PC-9 (cell line): ENCODE measurements at regions not wholly inside any gene's neighbourhood (a gene's known extent, or its start where the extent isn't known, plus 50 kb on each side); places are given as distances from the start of the nearest gene placed in this dataset.

Experiments
- BruUV-seq: library from RNA; stranded (reverse); fragments of 400-500 nt; replicated peaks from 2 replicates; lab custom pipeline; 2021; lab: Mats Ljungman, UMichigan
- CTCF ChIA-PET: fragments of 300-600 bp; sonication (Branson Sonifier 250); formaldehyde crosslinking; loops from one replicate; lab custom pipeline; 2022; ENCODE audit warnings: antibody characterized with exemption; lab: Charles Lee
- POLR2A ChIA-PET: fragments of 300-600 bp; sonication (Branson Sonifier 250); formaldehyde crosslinking; loops from one replicate; lab custom pipeline; 2022; ENCODE audit warnings: antibody characterized with exemption; ENCODE audit not compliant: unreplicated experiment; lab: Charles Lee
- DNase-seq, 2 experiments: peaks; one replicate each; pipeline versions ENCODE4 v3.0.0 to v3.0.0-alpha.2; 2015 to 2022; ENCODE audit warnings: mixed read lengths in 1 of 2
- H2AFZ ChIP-seq: fragments of 200-600 bp; sonication (generic); 2 replicates; pipeline ENCODE4 v1.8.1; 2017; ENCODE audit warnings: antibody characterized with exemption
- H3F3A ChIP-seq: fragments of 200-600 bp; sonication (generic); 2 replicates; pipeline ENCODE4 v1.8.1; 2017; ENCODE audit warnings: antibody characterized with exemption, mild to moderate bottlenecking, low read depth; ENCODE audit not compliant: insufficient read depth
- H3K27ac ChIP-seq: fragments of 200-600 bp; sonication (generic); 2 replicates; pipeline ENCODE4 v1.6.1; 2016; ENCODE audit warnings: mixed run types
- H3K27me3 ChIP-seq: fragments of 200-600 bp; sonication (generic); 2 replicates; pipeline ENCODE4 v1.6.1; 2016; ENCODE audit warnings: low read depth, mixed run types; ENCODE audit not compliant: insufficient read depth
- H3K36me3 ChIP-seq: fragments of 200-600 bp; sonication (generic); 2 replicates; pipeline ENCODE4 v1.6.1; 2016; ENCODE audit warnings: low read depth, mixed run types
- H3K4me1 ChIP-seq: fragments of 200-600 bp; sonication (generic); replicated peaks from 2 replicates; pipeline ENCODE4 v1.6.1; 2016; ENCODE audit warnings: mixed run types; ENCODE audit not compliant: insufficient read depth
- H3K4me2 ChIP-seq: fragments of 200-600 bp; sonication (generic); 2 replicates; pipeline ENCODE4 v1.6.1; 2017; ENCODE audit warnings: mixed run types
- H3K4me3 ChIP-seq: fragments of 200-600 bp; sonication (generic); 2 replicates; pipeline ENCODE4 v1.6.1; 2016; ENCODE audit warnings: mixed run types
- H3K79me2 ChIP-seq: fragments of 200-600 bp; sonication (generic); 2 replicates; pipeline ENCODE4 v1.6.1; 2017; ENCODE audit warnings: low read depth, mixed run types
- H3K9me2 ChIP-seq: fragments of 200-600 bp; sonication (generic); 2 replicates; pipeline ENCODE4 v1.8.1; 2017; ENCODE audit warnings: mild to moderate bottlenecking; ENCODE audit not compliant: insufficient read depth
- H3K9me3 ChIP-seq: fragments of 200-600 bp; sonication (generic); 2 replicates; pipeline ENCODE4 v1.8.1; 2016; ENCODE audit warnings: low read depth; ENCODE audit not compliant: insufficient read depth
- H4K20me1 ChIP-seq: fragments of 200-600 bp; sonication (generic); 2 replicates; pipeline ENCODE4 v1.8.1; 2017; ENCODE audit not compliant: insufficient read depth
- EZH2 ChIP-seq: fragments of 200-600 bp; sonication (generic); IDR thresholded peaks from 2 replicates; pipeline ENCODE4 v1.8.0; 2017; ENCODE audit warnings: antibody characterized with exemption, low read depth
- intact Hi-C: fragments of 100-400 bp; cut with micrococcal nuclease; formaldehyde crosslinking; loops from one replicate; pipeline ENCODE4 v1.10.0; 2022; ENCODE audit not compliant: unreplicated experiment
- TF ChIP-seq, protein P1 (sequence below): fragments of 200-600 bp; sonication (generic); conservative IDR thresholded peaks from 2 replicates; pipeline ENCODE4 v1.6.1; 2017; ENCODE audit warnings: mixed run types, antibody characterized with exemption, mild to moderate bottlenecking, moderate library complexity

DNA sequence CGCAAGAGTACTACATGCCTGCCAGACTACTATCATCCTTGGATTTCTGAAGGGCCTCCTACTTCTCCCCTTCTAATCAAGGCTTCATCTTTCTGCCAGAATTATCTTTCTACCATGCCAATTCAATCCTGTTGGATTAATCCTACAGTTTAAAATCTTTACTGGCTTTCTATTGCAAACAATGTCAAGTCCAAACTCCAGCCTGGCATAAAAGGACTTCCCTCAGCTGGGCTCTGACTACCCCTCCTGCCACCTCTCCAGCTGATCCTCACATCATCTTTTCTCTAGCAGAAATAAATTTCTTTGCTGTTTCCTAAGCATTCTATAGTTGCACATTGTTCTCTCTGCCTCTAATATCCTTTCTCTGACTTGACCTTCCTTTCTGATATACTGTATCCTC, 119.7 kb upstream of the RAD23B start:
- Histone ChIP-seq H3K9me2 (no peaks in the 10 kb centered on the region), H3F3A (no peaks in the 10 kb centered on the region), H4K20me1 (no peaks in the 10 kb centered on the region), H3K27me3 (no peaks in the 10 kb centered on the region), H3K9me3 (no peaks in the 10 kb centered on the region), H3K4me1 (no peaks in the 10 kb centered on the region), H2AFZ (no peak overlapping the region), H3K4me3 (no peak overlapping the region), H3K36me3 (no peaks in the 10 kb centered on the region), H3K4me2 (no peak overlapping the region), H3K79me2 (no peaks in the 10 kb centered on the region), H3K27ac (no peak overlapping the region)
- no TSS peak for BruUV-seq
- CTCF ChIA-PET: no interaction called here
- intact Hi-C loops: no loop called here
- no peak for TF ChIP-seq EZH2
- TF ChIP-seq, protein P1, sequence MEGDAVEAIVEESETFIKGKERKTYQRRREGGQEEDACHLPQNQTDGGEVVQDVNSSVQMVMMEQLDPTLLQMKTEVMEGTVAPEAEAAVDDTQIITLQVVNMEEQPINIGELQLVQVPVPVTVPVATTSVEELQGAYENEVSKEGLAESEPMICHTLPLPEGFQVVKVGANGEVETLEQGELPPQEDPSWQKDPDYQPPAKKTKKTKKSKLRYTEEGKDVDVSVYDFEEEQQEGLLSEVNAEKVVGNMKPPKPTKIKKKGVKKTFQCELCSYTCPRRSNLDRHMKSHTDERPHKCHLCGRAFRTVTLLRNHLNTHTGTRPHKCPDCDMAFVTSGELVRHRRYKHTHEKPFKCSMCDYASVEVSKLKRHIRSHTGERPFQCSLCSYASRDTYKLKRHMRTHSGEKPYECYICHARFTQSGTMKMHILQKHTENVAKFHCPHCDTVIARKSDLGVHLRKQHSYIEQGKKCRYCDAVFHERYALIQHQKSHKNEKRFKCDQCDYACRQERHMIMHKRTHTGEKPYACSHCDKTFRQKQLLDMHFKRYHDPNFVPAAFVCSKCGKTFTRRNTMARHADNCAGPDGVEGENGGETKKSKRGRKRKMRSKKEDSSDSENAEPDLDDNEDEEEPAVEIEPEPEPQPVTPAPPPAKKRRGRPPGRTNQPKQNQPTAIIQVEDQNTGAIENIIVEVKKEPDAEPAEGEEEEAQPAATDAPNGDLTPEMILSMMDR: no peak
- POLR2A ChIA-PET: no interaction called here
- DNase-seq: no peak

DNA sequence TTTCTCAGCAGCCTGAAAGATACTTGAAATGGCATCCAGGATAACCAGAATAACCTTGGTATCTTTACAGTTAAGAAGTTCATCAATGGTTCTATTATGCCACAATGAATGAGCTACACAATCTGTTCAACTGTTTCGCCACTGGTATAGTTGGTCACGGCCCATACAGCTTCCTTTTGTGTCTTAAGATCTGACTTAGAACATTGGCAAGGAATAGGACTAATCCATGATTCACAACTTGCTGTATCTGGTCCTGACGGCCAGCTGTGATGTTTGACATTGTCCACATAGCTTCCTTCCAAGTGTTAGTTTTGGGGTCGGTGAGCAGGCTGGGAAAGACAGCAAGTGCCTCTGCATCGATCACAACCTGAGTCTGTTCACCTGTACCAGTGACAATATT, 113.3 kb upstream of the RAD23B start:
- Histone ChIP-seq H3K27me3 (no peaks in the 10 kb centered on the region), H3K4me1 (no peaks in the 10 kb centered on the region), H3K9me2 (no peaks in the 10 kb centered on the region; the same call in 1 of the 2 replicates), H3F3A (no peaks in the 10 kb centered on the region), H2AFZ (no peak overlapping the region), H3K79me2 (no peaks in the 10 kb centered on the region), H3K36me3 (no peaks in the 10 kb centered on the region), H3K4me2 (no peak overlapping the region), H3K9me3 (no peaks in the 10 kb centered on the region), H3K4me3 (no peak overlapping the region), H4K20me1 (no peaks in the 10 kb centered on the region), H3K27ac (no peak overlapping the region)
- ChIA-PET POLR2A (no interaction called here), CTCF (no interaction called here)
- intact Hi-C loops: loop anchor here (5.0 kb wide), 2 partner anchors 113 to 128 kb away; partner anchors contain the start of gene RAD23B
- DNase-seq: no peak
- BruUV-seq: no TSS peak
- no peak for TF ChIP-seq EZH2
- TF ChIP-seq, protein P1: no peak

DNA sequence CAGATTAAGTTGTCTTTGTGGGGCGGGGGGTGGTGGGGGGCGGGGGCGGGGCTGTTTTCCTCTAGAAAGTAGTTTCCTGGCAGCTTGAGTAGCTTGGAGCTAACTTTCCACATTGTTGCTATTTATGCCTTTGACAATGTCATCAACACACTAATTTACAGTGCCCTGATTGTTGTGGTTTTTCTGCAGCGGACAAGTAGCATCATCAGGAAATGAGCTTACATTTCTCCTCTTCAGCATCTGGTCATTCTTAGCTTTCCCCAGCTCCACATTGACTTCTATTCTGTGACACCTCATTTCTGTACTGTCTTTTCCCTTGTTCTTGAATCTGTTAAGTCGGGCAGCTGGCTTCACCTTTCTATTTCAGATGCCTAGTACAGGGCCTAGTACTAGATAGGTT, 112.3 kb upstream of the RAD23B start:
- intact Hi-C loops: loop anchor here (5.0 kb wide), 2 partner anchors 112 to 126 kb away; partner anchors contain the start of gene RAD23B
- TF ChIP-seq, protein P1: no peak
- TF ChIP-seq EZH2: no peak
- H3K4me2 ChIP-seq: no peak overlapping the region
- CTCF ChIA-PET: no interaction called here
- H3F3A ChIP-seq: no peaks in the 10 kb centered on the region
- POLR2A ChIA-PET: no interaction called here
- H3K9me3 ChIP-seq: no peaks in the 10 kb centered on the region
- BruUV-seq: no TSS peak
- H3K4me3 ChIP-seq: no peak overlapping the region
- no peak overlapping the region for H2AFZ ChIP-seq
- no peaks in the 10 kb centered on the region for H3K79me2 ChIP-seq
- no peaks in the 10 kb centered on the region for H3K27me3 ChIP-seq
- no peaks in the 10 kb centered on the region for H4K20me1 ChIP-seq
- no peak overlapping the region for H3K27ac ChIP-seq
- H3K36me3 ChIP-seq: no peaks in the 10 kb centered on the region
- no peaks in the 10 kb centered on the region; the same call in 1 of the 2 replicates for H3K9me2 ChIP-seq
- no peaks in the 10 kb centered on the region for H3K4me1 ChIP-seq
- no peak for DNase-seq
